Upper lobe of right lung (tissue), 1 donor: ENCODE measurements at regions not wholly inside any gene's neighbourhood (a gene's known extent, or its start where the extent isn't known, plus 50 kb on each side); places are given as distances from the start of the nearest gene placed in this dataset.

Experiments used
- ATAC-seq: fragments of 200-7000 bp; cut with Tn5 transposase; one replicate; pipeline ENCODE4 v1.9.1; 2020; ENCODE audit warnings: mild to moderate bottlenecking, moderate library complexity
- DNase-seq: peaks from one replicate; pipeline ENCODE4 v3.0.0-alpha.2; 2020
- H3K27ac ChIP-seq: fragments of 200-600 bp; one replicate; pipeline ENCODE4 v1.8.0; 2022
- H3K27me3 ChIP-seq: fragments of 200-600 bp; one replicate; pipeline ENCODE4 v1.8.0; 2022; ENCODE audit warnings: mild to moderate bottlenecking
- H3K36me3 ChIP-seq: fragments of 200-600 bp; one replicate; pipeline ENCODE4 v1.8.0; 2022
- H3K4me1 ChIP-seq: fragments of 200-600 bp; one replicate; pipeline ENCODE4 v1.8.0; 2022
- H3K4me3 ChIP-seq: fragments of 200-600 bp; one replicate; pipeline ENCODE4 v1.8.0; 2022; ENCODE audit warnings: mild to moderate bottlenecking
- H3K9me3 ChIP-seq: fragments of 200-600 bp; one replicate; pipeline ENCODE4 v1.8.0; 2022
- CTCF ChIP-seq: fragments of 200-600 bp; IDR thresholded peaks from one replicate; pipeline ENCODE4 v1.8.0; 2022; ENCODE audit warnings: antibody characterized with exemption
- intact Hi-C: fragments of 100-400 bp; cut with DNase I; formaldehyde crosslinking; loops from one replicate; pipeline ENCODE4 v1.11.0; 2022
- donor health status: DM: no; HTN: yes; CAD: no; lungs with severe emphysema.

GRCh38 chr12:98296462-98297079 is 218.8 kb upstream of the TMPO start:
- TF ChIP-seq CTCF: no peak
- Histone ChIP-seq H3K4me1 (no peaks in the 10 kb centered on the region), H3K27ac (no peak overlapping the region), H3K27me3 (no peaks in the 10 kb centered on the region), H3K4me3 (no peak overlapping the region), H3K9me3 (no peaks in the 10 kb centered on the region), H3K36me3 (no peaks in the 10 kb centered on the region)
- intact Hi-C loops: no loop called here
- DNase-seq (no peak), ATAC-seq (peak; percentile 49)

GRCh38 chr12:98297538-98297937 is 217.9 kb upstream of the TMPO start:
- H3K36me3 ChIP-seq: no peaks in the 10 kb centered on the region
- ATAC-seq (no peak), DNase-seq (no peak)
- no peak for TF ChIP-seq CTCF
- intact Hi-C loops: no loop called here
- H3K9me3 ChIP-seq: no peaks in the 10 kb centered on the region
- no peak overlapping the region for H3K27ac ChIP-seq
- H3K4me3 ChIP-seq: no peak overlapping the region
- no peaks in the 10 kb centered on the region for H3K27me3 ChIP-seq
- no peaks in the 10 kb centered on the region for H3K4me1 ChIP-seq

DNA sequence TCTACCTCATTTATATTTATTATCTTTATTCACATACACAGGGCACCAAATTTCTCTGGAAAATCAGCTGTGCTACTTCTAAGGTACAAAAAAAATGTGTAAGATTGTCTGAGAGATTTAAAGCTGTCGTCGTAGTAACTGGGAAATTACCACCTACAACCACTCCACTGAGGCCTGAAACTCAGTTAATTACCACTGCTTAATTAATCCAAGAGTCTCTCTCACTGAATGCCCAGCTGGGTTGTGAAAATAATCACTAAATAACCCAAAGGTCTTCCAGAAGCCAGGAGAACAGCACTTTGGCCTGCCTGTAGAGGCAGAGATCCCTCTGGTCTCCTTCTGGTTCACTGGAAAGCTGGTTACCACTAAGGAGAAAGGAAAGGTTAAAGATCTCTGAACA is 207.2 kb upstream of the TMPO start:
- no peak for ATAC-seq
- no peak overlapping the region for H3K4me3 ChIP-seq
- no peak for DNase-seq
- intact Hi-C loops: no loop called here
- H3K36me3 ChIP-seq: no peaks in the 10 kb centered on the region
- no peak overlapping the region for H3K27ac ChIP-seq
- TF ChIP-seq CTCF: no peak
- H3K9me3 ChIP-seq: no peaks in the 10 kb centered on the region
- H3K27me3 ChIP-seq: no peaks in the 10 kb centered on the region
- H3K4me1 ChIP-seq: no peaks in the 10 kb centered on the region

DNA sequence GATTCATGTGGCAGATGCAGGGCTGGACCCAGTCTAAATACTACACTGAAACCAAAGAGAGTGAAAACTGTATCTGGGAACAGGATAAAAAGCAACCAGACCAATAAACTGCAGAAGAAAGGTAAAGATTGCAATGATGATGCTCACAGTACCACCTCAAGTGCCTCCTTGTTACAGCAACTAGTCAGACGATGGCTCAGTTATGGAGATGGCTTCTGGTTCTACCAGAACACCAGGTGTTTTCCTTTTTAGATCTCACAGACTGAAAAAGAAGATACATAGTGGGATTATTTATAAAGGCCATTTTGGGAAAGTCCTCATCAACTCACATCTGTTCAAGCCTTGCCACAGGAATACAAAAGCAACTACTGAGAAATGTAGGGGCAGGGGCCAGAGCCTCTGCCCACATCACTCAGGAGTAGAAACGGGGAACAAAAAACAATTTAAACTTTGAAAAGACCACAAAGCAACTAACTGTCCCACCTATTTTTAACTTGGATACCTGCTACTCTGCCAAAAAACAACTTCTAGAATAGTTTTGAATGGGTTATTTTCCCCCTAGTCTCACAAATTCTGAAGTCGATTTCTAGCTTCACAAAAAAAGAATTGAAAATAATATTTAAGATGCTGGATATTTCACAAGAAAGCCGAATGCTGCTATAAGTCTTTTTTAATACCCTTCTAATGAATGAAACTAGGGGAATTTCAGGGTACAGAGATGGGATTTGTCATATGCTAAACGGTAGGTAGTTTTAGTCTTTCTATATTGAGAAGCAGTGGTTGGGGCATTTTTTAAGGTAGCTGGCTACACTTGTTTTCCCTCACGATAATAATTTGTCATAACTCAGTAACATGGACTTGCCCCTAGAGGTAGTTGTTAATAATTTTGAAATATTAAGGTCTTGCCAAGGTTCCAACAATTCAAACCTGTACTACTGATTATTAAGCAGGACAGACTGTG is 197.2 kb upstream of the TMPO start:
- Histone ChIP-seq H3K27me3 (no peaks in the 10 kb centered on the region), H3K27ac (no peak overlapping the region), H3K4me3 (no peak overlapping the region), H3K36me3 (no peaks in the 10 kb centered on the region), H3K4me1 (no peaks in the 10 kb centered on the region), H3K9me3 (no peaks in the 10 kb centered on the region)
- ATAC-seq (no peak), DNase-seq (no peak)
- no peak for TF ChIP-seq CTCF
- intact Hi-C loops: no loop called here

DNA sequence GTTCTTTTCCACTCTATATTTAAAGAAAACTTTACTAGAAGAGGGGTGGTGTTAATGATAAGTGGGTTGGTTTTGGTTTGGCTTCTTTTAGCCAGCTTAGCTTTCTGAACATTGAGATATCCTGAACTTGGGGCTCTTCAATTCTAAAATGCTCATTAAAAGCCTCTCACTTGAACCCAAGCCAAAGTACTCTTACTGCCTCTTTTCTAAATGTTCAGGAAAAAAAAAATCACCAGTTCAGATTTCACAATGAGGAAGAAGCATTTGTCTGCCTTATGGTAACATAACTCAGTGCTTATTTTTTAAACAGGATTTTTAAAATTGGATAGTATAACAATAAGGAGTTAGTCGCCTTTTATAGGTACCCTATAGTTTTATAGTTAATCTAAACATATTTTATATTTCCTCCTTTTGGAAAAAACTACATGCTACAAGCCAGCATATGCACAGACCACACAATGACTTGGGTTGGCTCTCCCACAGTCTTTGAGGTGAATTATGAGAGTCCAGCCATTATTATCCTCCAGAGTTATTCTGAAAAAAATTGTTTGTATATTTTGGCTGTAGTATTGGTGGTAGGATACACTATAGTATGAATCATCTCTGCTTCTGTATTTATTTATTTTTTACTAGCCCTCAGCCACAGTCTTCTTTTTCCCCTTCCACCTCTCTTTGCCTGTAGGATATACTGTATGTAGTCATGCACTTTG is 195.5 kb upstream of the TMPO start:
- no peaks in the 10 kb centered on the region for H3K27me3 ChIP-seq
- H3K27ac ChIP-seq: no peak overlapping the region
- no peaks in the 10 kb centered on the region for H3K4me1 ChIP-seq
- intact Hi-C loops: no loop called here
- H3K4me3 ChIP-seq: no peak overlapping the region
- H3K9me3 ChIP-seq: no peaks in the 10 kb centered on the region
- no peak for TF ChIP-seq CTCF
- no peak for DNase-seq
- no peak for ATAC-seq
- no peaks in the 10 kb centered on the region for H3K36me3 ChIP-seq
